Body of pancreas (tissue), 4 donors: ENCODE measurements at regions not wholly inside any gene's neighbourhood (a gene's known extent, or its start where the extent isn't known, plus 50 kb on each side); places are given as distances from the start of the nearest gene placed in this dataset.

Source experiments
- ATAC-seq: fragments of 150-250 bp; one replicate; pipeline ENCODE4 v1.9.1; 2016
- DNase-seq, 4 donors: peaks; one replicate each; pipeline ENCODE4 v3.0.0-alpha.2; 2019
- H3K27ac ChIP-seq, 4 donors: fragments of 200-600 bp; sonication (generic); 1 replicate in 3 of 4; 2 replicates in 1 of 4; pipeline versions ENCODE4 v1.5.1 to v1.6.1; 2016 to 2019; ENCODE audit warnings: mild to moderate bottlenecking in 1 of 4, mixed read lengths in 1 of 4, moderate library complexity in 1 of 4
- H3K27me3 ChIP-seq, 2 donors: fragments of 200-600 bp; sonication (generic); one replicate each; pipeline ENCODE4 v1.6.0; 2016; ENCODE audit warnings: mild to moderate bottlenecking in 1 of 2
- H3K36me3 ChIP-seq, 2 donors: fragments of 200-600 bp; sonication (generic); replicated peaks in 1 of 2; 2 replicates each; pipeline ENCODE4 v1.5.1; 2016; ENCODE audit warnings: low read depth in 2 of 2; ENCODE audit not compliant: insufficient read depth in 1 of 2
- H3K4me1 ChIP-seq: fragments of 200-600 bp; sonication (generic); one replicate; pipeline ENCODE4 v1.6.0; 2016
- H3K4me3 ChIP-seq, 2 donors: fragments of 200-600 bp; sonication (generic); 1 replicate in 1 of 2; 2 replicates in 1 of 2; pipeline ENCODE4 v1.5.1; 2016 to 2019
- H3K9me3 ChIP-seq, 3 donors: fragments of 200-600 bp; sonication (generic); 1 replicate in 2 of 3; 2 replicates in 1 of 3; pipeline ENCODE4 v1.5.1; 2016
- CTCF ChIP-seq, 7 experiments: fragments of 450-650 bp in 4 of 7; fragments of 200-600 bp in 3 of 7; sonication (generic) in 3 of 7; IDR thresholded peaks; one replicate each; pipeline ENCODE4 v1.5.1; 2016 to 2019; ENCODE audit warnings: antibody characterized with exemption in 7 of 7
- POLR2A ChIP-seq, 3 donors: fragments of 450-650 bp; IDR thresholded peaks; one replicate each; pipeline ENCODE4 v1.6.1; 2016; ENCODE audit warnings: antibody characterized with exemption in 3 of 3, mild to moderate bottlenecking in 2 of 3
- WGBS, 2 donors: methylation state at CpG; one replicate each; pipeline ENCODE4 v1.1.5; 2017; 5-methylcytosine and 5-hydroxymethylcytosine counted together
- intact Hi-C: fragments of 100-400 bp; cut with DNase I; formaldehyde crosslinking; loops from one replicate; pipeline ENCODE4 v1.15.1; 2023

DNA sequence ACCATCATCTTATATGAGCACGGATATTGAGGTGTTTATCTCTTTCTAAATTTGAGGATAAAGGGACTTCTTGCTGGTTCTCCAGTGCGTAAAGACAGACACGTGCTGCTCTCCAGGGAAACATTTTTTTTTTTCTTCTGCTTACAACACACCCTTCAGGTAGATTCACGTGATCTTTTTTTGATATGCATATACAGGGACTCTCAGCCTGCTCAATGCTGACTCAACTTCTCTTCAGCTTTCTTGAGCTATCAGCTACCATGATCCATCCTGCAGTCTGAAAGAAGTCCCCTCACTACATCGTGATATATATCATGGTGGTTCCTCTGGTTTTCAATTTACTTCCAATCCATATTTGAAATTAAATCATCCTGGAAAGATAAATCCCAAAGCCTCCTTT lies 87.1 kb upstream of the SLITRK3 start:
- DNase-seq (no peak), ATAC-seq (no peak)
- Histone ChIP-seq H3K36me3 (no peaks in the 10 kb centered on the region), H3K27ac (no peak overlapping the region), H3K4me3 (no peak overlapping the region), H3K4me1 (no peaks in the 10 kb centered on the region), H3K9me3 (no peaks in the 10 kb centered on the region), H3K27me3 (no peaks in the 10 kb centered on the region)
- WGBS, 2 donors: 72 to 75% methylated on average over 5 of the region's 5 CpGs
- TF ChIP-seq CTCF (IDR thresholded peaks at IDR 0.05) (no peak), POLR2A (IDR thresholded peaks at IDR 0.05) (no peak)
- intact Hi-C loops: no loop called here

DNA sequence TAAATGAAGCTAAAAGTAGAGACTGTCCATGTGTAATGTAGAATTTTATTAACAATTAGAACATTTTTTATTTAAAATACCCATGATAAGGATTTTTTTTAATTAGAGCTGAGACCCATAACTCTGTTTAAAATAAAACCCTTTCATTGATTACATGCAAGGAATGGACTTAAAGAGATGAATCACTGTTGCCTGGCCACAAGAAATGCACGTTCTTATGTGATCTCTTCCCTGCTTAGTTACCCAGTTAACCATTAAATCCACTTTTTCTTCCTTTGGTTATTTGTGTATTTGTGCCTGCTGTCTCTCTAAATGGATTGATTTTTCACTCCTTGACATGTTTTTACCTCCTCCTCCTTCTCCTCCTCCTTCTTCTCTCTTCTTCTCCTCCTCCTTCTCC lies 83.3 kb upstream of the SLITRK3 start:
- intact Hi-C loops: no loop called here
- no peak for ATAC-seq
- no peaks in the 10 kb centered on the region for H3K27me3 ChIP-seq
- WGBS, 2 donors: 26 to 36% methylated on average over 1 of the region's 1 CpG
- no peaks in the 10 kb centered on the region for H3K9me3 ChIP-seq
- DNase-seq: no peak
- H3K27ac ChIP-seq: no peak overlapping the region
- H3K4me1 ChIP-seq: no peaks in the 10 kb centered on the region
- no peaks in the 10 kb centered on the region for H3K36me3 ChIP-seq
- TF ChIP-seq CTCF (IDR thresholded peaks at IDR 0.05) (no peak), POLR2A (IDR thresholded peaks at IDR 0.05) (no peak)
- no peak overlapping the region for H3K4me3 ChIP-seq

- TF ChIP-seq POLR2A (IDR thresholded peaks at IDR 0.05): no peak
- no peak for TF ChIP-seq CTCF (IDR thresholded peaks at IDR 0.05)
- Histone ChIP-seq H3K36me3 (no peaks in the 10 kb centered on the region), H3K27me3 (no peaks in the 10 kb centered on the region), H3K4me3 (no peak overlapping the region), H3K4me1 (no peaks in the 10 kb centered on the region), H3K9me3 (no peaks in the 10 kb centered on the region), H3K27ac (no peak overlapping the region)
- no peak for ATAC-seq
- DNase-seq: no peak
- intact Hi-C loops: no loop called here
Measured at GRCh38 chr3:165273411-165273810, 77.2 kb upstream of the SLITRK3 start.

DNA sequence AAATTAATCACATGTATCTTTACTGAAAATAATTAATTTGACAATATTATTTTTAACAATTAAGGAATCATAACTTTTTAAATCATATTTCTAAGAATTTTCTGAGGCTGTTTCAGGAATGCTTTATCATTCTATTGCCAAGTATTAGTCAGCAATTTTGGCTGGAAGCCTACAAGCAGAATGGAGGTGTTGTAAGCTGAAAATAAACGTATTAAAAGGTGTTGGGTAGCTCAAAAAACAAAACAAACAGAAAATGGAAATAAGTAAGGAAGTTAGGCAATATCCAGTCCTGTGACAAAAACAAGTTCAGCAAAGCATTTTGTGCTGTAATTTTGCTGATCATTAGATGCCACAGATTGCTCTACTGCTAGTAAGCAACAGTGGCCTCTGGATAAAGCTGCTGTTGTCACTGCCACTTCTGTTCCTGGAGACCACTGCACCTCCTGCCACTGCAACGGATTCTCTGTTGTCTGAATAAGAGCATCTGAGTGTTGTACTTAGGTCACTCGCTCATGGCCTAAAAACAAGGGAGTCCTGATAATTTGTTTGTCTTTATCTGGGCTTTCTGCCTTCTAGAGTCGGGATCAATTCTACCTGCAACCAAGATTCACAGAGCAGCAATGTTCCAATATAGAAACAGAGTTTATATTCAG lies 63.5 kb upstream of the SLITRK3 start:
- no peaks in the 10 kb centered on the region for H3K4me1 ChIP-seq
- no peaks in the 10 kb centered on the region for H3K9me3 ChIP-seq
- TF ChIP-seq CTCF (IDR thresholded peaks at IDR 0.05) (no peak), POLR2A (IDR thresholded peaks at IDR 0.05) (no peak)
- no peaks in the 10 kb centered on the region for H3K36me3 ChIP-seq
- no peak overlapping the region for H3K27ac ChIP-seq
- no peaks in the 10 kb centered on the region for H3K27me3 ChIP-seq
- 45 to 48% methylated on average over 4 of the region's 4 CpGs for WGBS, 2 donors
- DNase-seq: peak in 3 of 4 donors; percentile 11 to 13 (median 12)
- no peak overlapping the region for H3K4me3 ChIP-seq
- intact Hi-C loops: no loop called here
- peak; percentile 45 for ATAC-seq

- no peaks in the 10 kb centered on the region for H3K27me3 ChIP-seq
- TF ChIP-seq CTCF (IDR thresholded peaks at IDR 0.05) (no peak), POLR2A (IDR thresholded peaks at IDR 0.05) (no peak)
- 33% methylated on average over 2 of the region's 2 CpGs for WGBS, 2 donors
- H3K9me3 ChIP-seq: no peaks in the 10 kb centered on the region
- no peak for ATAC-seq
- H3K4me1 ChIP-seq: no peaks in the 10 kb centered on the region
- no peak overlapping the region for H3K4me3 ChIP-seq
- intact Hi-C loops: no loop called here
- H3K27ac ChIP-seq: no peak overlapping the region
- DNase-seq: no peak
- H3K36me3 ChIP-seq: no peaks in the 10 kb centered on the region
Measured at GRCh38 chr3:165256554-165257065, 60.4 kb upstream of the SLITRK3 start.
